ENCODE measurements at regions not wholly inside any gene's neighbourhood (a gene's known extent, or its start where the extent isn't known, plus 50 kb on each side); places are given as distances from the start of the nearest gene placed in this dataset.

DNA sequence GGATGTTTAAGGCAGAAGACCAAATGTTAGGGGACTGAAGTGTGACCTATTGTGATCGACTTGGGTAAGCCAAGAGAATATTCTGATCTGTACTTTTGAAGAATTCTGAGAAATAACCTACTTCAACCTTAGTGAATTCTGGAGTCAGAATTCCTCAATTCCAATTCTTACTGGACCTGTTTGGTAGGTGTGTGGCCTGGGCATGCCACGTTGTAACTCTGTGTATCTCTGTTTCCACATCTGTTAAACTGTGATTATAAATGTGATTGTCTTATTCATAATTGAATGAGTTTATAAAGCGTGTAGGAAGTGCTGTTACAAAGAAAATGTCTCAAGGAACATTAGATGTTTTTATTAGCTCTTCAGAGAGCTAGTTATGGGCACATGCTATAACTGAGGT is 64.5 kb downstream of the TUSC1 start:
- no peak for DNase-seq

- DNase-seq = no peak
Measured at GRCh38 chr9:25603106-25603505, 75.1 kb downstream of the TUSC1 start.

- no peak for DNase-seq
Measured at GRCh38 chr9:25602400-25603044, 75.7 kb downstream of the TUSC1 start.

GRCh38 chr9:25600501-25600900 is 77.7 kb downstream of the TUSC1 start:
- no peak for DNase-seq

- DNase-seq = no peak
Measured at GRCh38 chr9:25584611-25585010, 93.6 kb downstream of the TUSC1 start.

DNA sequence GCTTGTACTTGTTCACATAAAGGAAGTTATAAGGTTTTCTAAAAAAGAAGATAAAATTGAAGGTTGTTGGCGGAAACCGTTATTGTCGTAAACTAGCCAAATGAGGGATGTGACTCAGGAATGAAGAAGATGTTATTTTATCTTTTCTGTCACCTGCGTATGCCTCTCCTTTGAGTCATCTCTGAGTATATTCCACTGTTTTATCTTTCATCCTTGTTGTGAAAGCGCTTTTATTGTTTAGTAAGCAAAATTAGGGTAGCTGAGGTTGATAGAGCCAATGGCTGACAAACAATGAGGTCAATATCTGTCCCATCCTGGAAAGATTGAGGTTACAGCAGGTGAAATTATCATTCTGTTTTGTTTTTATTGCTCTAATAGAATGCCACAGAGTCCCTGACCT is 105.0 kb downstream of the TUSC1 start:
- no peak for DNase-seq

GRCh38 chr9:25571491-25571890 is 106.8 kb downstream of the TUSC1 start:
- no peak for DNase-seq

DNA sequence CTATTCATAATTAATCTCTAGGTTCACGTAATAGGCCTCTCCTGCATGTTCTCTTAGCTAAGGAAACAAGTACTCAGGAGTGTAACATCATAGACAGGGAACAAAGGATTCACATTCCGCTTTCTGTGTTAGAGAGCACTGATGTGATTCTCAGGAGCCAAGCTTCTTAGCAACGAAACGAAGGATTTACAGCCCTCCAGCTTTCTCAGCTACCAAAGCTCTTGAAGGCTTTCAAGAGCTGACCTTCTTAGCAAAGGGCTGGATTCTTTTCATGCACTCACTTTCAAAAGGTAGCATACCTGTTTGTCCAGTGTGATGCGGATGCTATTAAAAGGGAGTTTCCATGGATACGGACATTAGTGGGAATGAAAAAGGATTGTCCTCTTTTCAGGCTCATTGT is 107.4 kb downstream of the TUSC1 start:
- DNase-seq = no peak

DNA sequence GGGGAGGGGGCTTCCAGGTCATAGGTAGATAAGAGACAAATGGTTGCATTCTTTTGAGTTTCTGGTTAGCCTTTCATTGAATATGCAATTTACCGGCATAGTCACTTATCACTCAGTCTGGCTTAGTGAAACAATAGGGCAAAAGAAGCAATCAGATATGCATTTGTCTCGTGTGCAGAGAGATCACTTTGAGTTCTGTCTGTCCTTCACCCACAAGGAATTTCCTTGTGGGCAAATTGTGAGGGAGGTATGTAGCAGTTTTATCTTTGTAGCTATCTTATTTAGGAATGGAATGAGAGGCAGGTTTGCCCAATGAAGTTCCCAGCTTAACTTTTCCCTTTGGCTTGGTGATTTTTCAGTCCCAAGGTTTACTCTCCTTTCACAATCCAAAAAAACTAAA is 116.1 kb downstream of the TUSC1 start:
- DNase-seq = no peak

DNA sequence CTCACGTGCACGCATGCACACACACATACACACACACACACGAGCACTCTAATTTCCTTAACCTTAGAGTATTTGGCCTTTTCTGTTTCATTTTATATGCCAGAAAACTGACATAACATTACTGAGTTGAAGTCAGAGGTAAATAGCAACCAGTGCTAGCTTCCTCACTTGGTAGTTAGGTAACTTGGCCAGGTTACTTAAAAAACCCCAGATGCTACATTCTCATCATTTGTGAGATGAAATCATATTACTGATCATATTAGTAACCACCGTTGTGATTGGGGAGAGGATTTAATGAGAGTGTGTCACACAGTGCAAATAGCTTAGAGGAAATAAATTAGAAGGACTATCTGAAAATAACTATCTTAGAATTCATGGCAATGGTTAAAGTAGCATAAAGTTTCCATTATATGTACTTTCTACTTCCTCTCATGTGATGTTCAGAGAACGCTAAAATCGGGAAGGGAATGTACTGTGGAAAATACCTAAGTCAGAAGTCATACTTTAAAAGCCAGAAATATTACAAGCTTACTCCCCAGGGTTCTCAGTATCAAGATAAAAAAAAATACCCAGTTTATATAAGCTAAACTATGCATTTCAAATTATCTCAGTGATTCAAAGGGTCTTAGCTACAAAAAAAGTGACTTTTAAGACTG is 120.5 kb downstream of the TUSC1 start:
- no peak for DNase-seq

- no peak for DNase-seq
Measured at GRCh38 chr9:25556540-25556939, 121.7 kb downstream of the TUSC1 start.

DNA sequence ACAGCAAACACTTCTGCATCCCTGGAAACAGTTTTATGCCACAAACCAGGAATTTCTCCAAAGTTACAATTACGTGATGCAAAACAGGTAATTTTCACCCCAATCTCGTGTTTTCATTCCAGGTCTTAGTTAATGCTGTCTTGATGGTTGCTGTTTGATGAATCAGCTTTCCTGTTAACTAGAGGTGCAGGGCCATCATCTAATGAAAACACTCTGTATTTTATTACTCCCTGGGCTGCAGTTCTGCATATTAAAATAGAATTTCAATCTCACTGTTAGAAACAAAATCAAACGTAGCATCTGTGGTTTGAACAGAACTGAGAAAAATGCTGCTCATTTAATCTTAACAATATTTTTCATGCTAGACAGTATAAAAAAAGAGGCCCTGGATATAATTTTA is 129.4 kb downstream of the TUSC1 start:
- DNase-seq = no peak

DNA sequence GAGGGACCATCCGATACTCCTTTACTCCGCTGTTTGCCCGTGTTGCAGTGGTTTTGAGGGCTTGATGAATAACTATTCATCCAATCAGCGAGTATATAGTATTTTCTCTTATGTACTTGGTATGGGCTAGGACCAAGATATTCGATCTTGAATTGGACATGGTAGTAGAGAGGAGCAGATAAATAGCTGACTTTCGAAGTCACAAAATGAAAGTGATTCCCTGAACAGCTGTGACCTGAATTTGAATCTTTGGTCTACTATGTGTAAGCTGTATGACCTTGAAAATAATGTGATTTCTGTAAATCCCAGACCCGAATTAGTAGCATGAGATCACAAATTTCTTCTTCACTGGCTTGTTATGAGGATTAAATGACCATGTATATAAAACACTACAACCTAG is 134.4 kb downstream of the TUSC1 start:
- no peak for DNase-seq

DNA sequence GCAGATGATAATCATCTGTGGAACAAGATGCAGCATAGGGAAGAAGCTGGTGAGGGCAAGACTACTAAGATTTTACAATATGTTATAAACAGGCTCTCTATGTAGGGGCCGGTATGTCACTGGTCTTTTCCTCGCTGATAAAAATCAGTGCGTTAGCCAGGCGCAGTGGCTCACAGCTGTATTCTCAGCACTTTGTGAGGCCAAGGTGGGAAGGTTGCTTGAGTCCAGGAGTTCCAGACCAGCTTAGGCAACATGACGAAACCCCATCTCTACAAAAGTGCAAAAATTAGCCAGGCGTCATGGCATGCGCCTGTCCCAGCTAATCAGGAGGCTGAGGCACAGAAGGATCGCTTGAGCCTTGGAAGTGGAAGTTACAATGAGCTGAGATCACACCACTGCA is 135.9 kb downstream of the TUSC1 start:
- DNase-seq = no peak

DNA sequence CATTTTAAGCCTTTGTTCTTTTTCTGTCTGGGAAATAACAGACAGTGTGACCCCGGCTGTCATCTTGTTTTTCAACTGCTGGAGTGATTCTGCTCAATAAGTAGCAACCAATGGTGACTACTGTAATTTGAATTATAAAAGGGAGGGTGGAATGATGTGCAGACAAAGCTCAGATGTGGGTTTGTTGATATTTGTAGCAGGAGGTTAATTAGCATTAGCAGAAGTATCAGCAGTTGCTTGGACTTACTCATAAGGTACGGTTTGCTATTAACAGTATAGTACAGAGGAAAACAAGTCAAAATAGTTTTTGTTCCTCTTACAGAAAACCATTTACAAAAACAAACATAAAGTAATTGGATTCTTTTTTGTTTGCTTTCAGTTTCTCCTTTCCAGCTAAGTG is 140.4 kb downstream of the TUSC1 start:
- DNase-seq = no peak

DNA sequence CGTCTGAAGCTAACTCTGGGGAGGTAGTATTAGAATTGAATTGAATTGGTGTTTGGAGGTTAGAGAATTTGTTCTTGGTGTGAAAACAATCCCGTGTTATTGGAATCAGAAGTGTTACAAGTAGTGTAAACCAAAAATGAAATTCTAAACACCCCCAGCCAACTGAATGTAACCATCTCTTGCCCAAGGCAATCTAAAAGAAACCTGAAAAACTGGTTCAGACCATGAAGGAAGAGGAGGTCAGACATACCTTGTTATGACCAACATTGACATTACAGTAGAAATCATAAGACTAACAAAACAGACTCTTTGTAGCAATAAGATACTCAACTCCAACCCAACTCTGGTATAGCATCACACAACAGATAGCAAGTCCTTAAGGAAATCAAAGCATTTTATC is 159.0 kb downstream of the TUSC1 start:
- no peak for DNase-seq

- DNase-seq = no peak
Measured at GRCh38 chr9:25517701-25518100, 160.5 kb downstream of the TUSC1 start.

DNA sequence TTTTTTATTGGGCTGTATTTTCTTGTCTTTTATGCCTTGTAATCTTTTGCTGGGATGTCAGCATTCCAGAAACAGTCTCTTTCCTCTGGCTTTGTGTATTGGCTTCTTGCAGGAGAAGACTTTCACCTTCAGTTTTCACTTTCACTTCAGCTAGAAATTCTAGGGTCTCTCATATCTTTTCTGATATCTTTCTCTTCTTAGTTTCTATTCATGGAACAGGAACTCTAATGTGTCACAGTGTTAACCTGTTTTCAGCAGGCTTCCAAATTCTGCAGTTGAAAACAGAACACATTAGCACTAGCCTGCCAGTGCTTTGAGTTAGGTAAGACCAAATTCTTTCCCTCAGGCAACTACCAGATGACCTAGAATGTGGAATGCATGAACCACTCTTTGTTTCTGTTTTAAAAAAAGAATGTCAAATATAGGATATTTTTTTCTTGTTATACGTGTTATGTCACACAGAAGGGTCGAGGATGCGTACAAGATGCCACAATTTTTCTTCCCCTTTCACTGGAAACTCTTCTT is 164.7 kb downstream of the TUSC1 start:
- DNase-seq = no peak

GRCh38 chr9:25505644-25506043 is 172.6 kb downstream of the TUSC1 start:
- no peak for DNase-seq

GRCh38 chr9:25481372-25481771 is 196.9 kb downstream of the TUSC1 start:
- no peak for DNase-seq

DNA sequence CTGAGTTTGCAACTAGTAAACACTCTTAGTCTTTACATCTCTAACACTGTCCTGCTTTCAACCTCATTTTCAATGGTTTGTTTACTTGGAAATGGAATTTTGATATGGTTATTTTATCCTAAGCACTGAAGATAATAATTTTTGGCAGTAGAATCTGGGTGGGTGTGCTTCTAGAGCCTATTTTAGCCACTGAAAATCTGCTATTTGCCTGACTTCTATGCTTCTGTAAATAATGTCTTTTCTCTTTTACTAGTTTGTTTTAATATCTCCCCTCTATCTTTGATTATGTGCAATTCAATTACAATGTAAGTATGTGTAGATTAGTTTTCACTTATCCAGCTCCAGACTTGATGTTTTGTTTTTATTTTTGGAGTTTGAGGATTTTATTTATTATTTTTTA is 197.5 kb downstream of the TUSC1 start:
- no peak for DNase-seq

GRCh38 chr9:25472681-25473080 is 205.6 kb downstream of the TUSC1 start:
- DNase-seq = no peak

DNA sequence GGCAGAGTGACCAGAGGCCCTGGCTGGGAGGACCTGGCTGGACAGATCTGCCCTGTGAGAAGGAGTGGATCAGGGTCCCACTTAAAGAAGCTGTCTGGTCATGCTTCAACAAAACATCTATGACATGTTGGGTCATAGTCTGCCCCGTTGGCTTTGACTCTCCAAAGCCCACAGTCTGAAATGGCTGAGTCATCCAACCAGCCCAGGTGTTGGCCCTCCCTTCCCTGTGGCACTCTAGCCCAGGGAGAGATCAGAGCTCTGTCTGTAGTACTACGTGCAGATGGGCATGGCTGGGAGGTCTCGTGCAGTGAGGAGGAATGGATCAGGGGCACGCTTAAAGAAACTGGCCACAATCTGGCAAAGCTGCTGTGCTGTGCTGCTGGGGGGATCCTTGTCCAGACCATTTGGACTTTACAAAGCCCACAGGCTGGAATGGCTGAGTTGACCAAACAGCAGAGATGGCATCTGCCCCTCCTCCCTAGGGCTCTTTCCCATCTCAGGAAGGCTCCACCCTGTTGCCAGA is 206.1 kb downstream of the TUSC1 start:
- no peak for DNase-seq

DNA sequence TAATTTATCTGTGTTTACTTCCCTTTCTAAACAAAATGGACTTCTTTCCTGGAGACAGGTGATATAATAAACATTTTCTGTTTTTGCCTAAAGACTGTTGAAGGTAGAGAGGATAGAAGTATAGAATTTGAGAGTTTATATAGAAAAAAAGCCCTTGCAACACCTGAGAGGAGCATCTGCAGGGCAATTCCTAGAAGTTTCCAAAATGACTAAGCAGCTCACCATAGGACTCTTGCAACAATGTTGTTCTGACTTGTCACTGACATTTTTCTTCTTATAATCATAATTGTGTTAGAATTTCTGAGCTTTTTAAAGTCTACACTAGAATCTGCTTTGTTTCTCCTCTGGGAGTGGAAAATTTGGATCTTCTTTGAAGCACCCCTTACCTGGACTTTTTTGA is 216.8 kb downstream of the TUSC1 start:
- no peak for DNase-seq

GRCh38 chr9:25453875-25454274 is 224.4 kb downstream of the TUSC1 start:
- DNase-seq = no peak

All from RPMI8226 (cell line).